ENCODE measurements at regions not wholly inside any gene's neighbourhood (a gene's known extent, or its start where the extent isn't known, plus 50 kb on each side); places are given as distances from the start of the nearest gene placed in this dataset.

GRCh38 chr18:37675699-37676098 is 110.1 kb upstream of the CELF4 start:
- H3K9me3 ChIP-seq (ENCODE audit: control insufficient read depth, low read length), result no peaks in the 10 kb centered on the region
- H3K4me1 ChIP-seq (ENCODE audit: control insufficient read depth, insufficient read depth, low read length, poor library complexity, severe bottlenecking), result no peaks in the 10 kb centered on the region
- no peaks in the 10 kb centered on the region for H3K36me3 ChIP-seq (ENCODE audit: control insufficient read depth, insufficient read depth, low read length)
- no peak overlapping the region for H3K27ac ChIP-seq (ENCODE audit: insufficient read depth, low read length, poor library complexity, severe bottlenecking)
- DNase-seq, result no peak
- no peak overlapping the region for H3K4me3 ChIP-seq (ENCODE audit: insufficient read depth, low read depth, low read length, poor library complexity, severe bottlenecking)
- H3K27me3 ChIP-seq (replicated peaks; ENCODE audit: control insufficient read depth, insufficient read depth, low read length, poor library complexity, severe bottlenecking), result no peaks in the 10 kb centered on the region

DNA sequence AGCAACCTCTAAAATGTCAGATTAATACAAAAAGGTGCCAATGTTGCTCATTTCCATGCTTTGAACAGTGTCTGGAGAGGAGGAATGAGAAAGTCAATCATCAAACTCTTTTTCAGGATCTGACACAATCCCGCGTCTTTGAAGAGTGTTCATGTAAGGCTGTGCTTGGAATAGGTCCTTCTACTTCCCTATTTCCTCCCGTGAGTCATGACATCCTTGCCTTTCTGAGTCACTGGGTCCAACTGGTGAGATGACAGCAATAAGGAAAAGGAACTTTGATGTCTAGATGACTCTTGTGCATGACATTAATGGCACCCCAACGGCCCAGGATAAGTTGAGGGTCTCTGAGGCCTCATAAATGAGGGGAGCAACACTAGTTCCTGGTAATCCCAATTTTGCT is 109.0 kb upstream of the CELF4 start:
- no peak overlapping the region for H3K27ac ChIP-seq (ENCODE audit: insufficient read depth, low read length, poor library complexity, severe bottlenecking)
- H3K4me1 ChIP-seq (ENCODE audit: control insufficient read depth, insufficient read depth, low read length, poor library complexity, severe bottlenecking), result no peaks in the 10 kb centered on the region
- H3K9me3 ChIP-seq (ENCODE audit: control insufficient read depth, low read length), result no peaks in the 10 kb centered on the region
- no peaks in the 10 kb centered on the region for H3K27me3 ChIP-seq (replicated peaks; ENCODE audit: control insufficient read depth, insufficient read depth, low read length, poor library complexity, severe bottlenecking)
- DNase-seq, result no peak
- no peaks in the 10 kb centered on the region for H3K36me3 ChIP-seq (ENCODE audit: control insufficient read depth, insufficient read depth, low read length)
- H3K4me3 ChIP-seq (ENCODE audit: insufficient read depth, low read depth, low read length, poor library complexity, severe bottlenecking), result no peak overlapping the region

DNA sequence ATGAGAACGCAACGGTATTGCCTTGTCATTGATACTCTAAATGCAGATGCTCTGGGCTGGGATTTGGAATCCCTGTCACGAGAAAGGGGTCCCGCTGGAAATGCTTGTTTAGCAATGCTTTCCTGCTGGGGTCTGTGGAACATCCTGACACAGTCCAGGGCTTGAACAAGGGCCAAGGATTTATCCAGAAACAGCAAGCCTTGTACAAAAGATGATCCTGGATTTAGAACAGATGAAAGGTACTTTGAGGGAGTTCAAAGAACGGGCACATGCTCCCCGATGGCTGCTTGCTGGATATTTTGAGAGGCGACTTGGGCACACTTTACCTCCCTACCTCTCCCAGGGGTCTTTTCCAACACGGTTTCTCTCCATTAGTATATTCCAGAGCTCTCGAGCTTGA is 108.1 kb upstream of the CELF4 start:
- no peak overlapping the region for H3K4me3 ChIP-seq (ENCODE audit: insufficient read depth, low read depth, low read length, poor library complexity, severe bottlenecking)
- H3K9me3 ChIP-seq (ENCODE audit: control insufficient read depth, low read length), result no peaks in the 10 kb centered on the region
- H3K36me3 ChIP-seq (ENCODE audit: control insufficient read depth, insufficient read depth, low read length), result no peaks in the 10 kb centered on the region
- DNase-seq, result no peak
- no peaks in the 10 kb centered on the region for H3K27me3 ChIP-seq (replicated peaks; ENCODE audit: control insufficient read depth, insufficient read depth, low read length, poor library complexity, severe bottlenecking)
- H3K4me1 ChIP-seq (ENCODE audit: control insufficient read depth, insufficient read depth, low read length, poor library complexity, severe bottlenecking), result no peaks in the 10 kb centered on the region
- H3K27ac ChIP-seq (ENCODE audit: insufficient read depth, low read length, poor library complexity, severe bottlenecking), result no peak overlapping the region

- no peak for DNase-seq
- Histone ChIP-seq H3K9me3 (ENCODE audit: control insufficient read depth, low read length) (no peaks in the 10 kb centered on the region), H3K4me1 (ENCODE audit: control insufficient read depth, insufficient read depth, low read length, poor library complexity, severe bottlenecking) (no peaks in the 10 kb centered on the region), H3K4me3 (ENCODE audit: insufficient read depth, low read depth, low read length, poor library complexity, severe bottlenecking) (no peak overlapping the region), H3K36me3 (ENCODE audit: control insufficient read depth, insufficient read depth, low read length) (no peaks in the 10 kb centered on the region), H3K27me3 (replicated peaks; ENCODE audit: control insufficient read depth, insufficient read depth, low read length, poor library complexity, severe bottlenecking) (no peaks in the 10 kb centered on the region), H3K27ac (ENCODE audit: insufficient read depth, low read length, poor library complexity, severe bottlenecking) (no peak overlapping the region)
These were observed 107.5 kb upstream of the CELF4 start for GRCh38 chr18:37672932-37673595.

DNA sequence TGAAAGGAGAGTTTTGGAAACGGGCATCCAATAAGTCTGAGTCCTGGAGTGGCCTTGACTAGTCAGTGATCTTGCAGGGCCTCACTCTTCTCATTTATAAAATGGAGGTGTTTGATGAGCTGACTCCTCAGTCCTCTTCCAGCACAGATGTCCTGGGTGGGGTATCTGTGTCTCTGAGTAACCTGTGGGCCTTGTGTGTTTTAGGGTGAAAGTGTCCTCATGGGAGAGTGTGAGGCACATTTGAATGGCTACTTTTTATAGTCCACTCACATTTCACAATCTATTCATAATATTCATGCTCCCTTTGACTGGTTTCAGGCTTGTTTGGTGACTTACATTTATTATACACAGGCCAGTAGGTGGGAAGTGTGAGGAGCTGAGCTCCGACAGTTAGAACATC is 106.4 kb upstream of the CELF4 start:
- no peaks in the 10 kb centered on the region for H3K4me1 ChIP-seq (ENCODE audit: control insufficient read depth, insufficient read depth, low read length, poor library complexity, severe bottlenecking)
- no peaks in the 10 kb centered on the region for H3K9me3 ChIP-seq (ENCODE audit: control insufficient read depth, low read length)
- DNase-seq, result no peak
- H3K27ac ChIP-seq (ENCODE audit: insufficient read depth, low read length, poor library complexity, severe bottlenecking), result no peak overlapping the region
- H3K36me3 ChIP-seq (ENCODE audit: control insufficient read depth, insufficient read depth, low read length), result no peaks in the 10 kb centered on the region
- no peak overlapping the region for H3K4me3 ChIP-seq (ENCODE audit: insufficient read depth, low read depth, low read length, poor library complexity, severe bottlenecking)
- H3K27me3 ChIP-seq (replicated peaks; ENCODE audit: control insufficient read depth, insufficient read depth, low read length, poor library complexity, severe bottlenecking), result no peaks in the 10 kb centered on the region

- no peak for DNase-seq
- Histone ChIP-seq H3K9me3 (ENCODE audit: control insufficient read depth, low read length) (no peaks in the 10 kb centered on the region), H3K27ac (ENCODE audit: insufficient read depth, low read length, poor library complexity, severe bottlenecking) (no peak overlapping the region), H3K4me1 (ENCODE audit: control insufficient read depth, insufficient read depth, low read length, poor library complexity, severe bottlenecking) (no peaks in the 10 kb centered on the region), H3K36me3 (ENCODE audit: control insufficient read depth, insufficient read depth, low read length) (no peaks in the 10 kb centered on the region), H3K4me3 (ENCODE audit: insufficient read depth, low read depth, low read length, poor library complexity, severe bottlenecking) (no peak overlapping the region), H3K27me3 (replicated peaks; ENCODE audit: control insufficient read depth, insufficient read depth, low read length, poor library complexity, severe bottlenecking) (no peaks in the 10 kb centered on the region)
These were observed 105.9 kb upstream of the CELF4 start for GRCh38 chr18:37671530-37671929.

DNA sequence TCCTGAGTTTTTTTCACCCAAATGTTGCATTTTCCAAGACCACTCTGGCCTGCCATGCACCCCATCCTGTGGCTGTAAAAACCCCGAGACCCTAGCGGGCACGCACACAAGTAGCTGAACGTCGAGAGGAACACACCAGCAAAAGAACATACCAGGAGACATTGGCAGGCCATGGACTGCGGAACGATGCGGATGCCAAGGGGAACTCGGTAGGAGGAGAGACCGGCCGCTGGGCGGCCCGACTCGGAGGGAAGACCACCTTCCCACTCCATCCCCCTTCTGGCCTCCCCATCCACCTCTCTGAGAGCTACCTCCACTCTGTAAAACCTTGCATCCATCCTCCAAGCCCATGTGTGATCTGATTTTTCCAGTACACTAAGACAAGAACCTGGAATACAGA is 105.5 kb upstream of the CELF4 start:
- H3K4me1 ChIP-seq (ENCODE audit: control insufficient read depth, insufficient read depth, low read length, poor library complexity, severe bottlenecking), result no peaks in the 10 kb centered on the region
- H3K9me3 ChIP-seq (ENCODE audit: control insufficient read depth, low read length), result no peaks in the 10 kb centered on the region
- no peak for DNase-seq
- H3K27me3 ChIP-seq (replicated peaks; ENCODE audit: control insufficient read depth, insufficient read depth, low read length, poor library complexity, severe bottlenecking), result no peaks in the 10 kb centered on the region
- H3K4me3 ChIP-seq (ENCODE audit: insufficient read depth, low read depth, low read length, poor library complexity, severe bottlenecking), result no peak overlapping the region
- no peak overlapping the region for H3K27ac ChIP-seq (ENCODE audit: insufficient read depth, low read length, poor library complexity, severe bottlenecking)
- H3K36me3 ChIP-seq (ENCODE audit: control insufficient read depth, insufficient read depth, low read length), result no peaks in the 10 kb centered on the region

GRCh38 chr18:37669991-37670534 is 104.5 kb upstream of the CELF4 start:
- no peaks in the 10 kb centered on the region for H3K9me3 ChIP-seq (ENCODE audit: control insufficient read depth, low read length)
- H3K4me1 ChIP-seq (ENCODE audit: control insufficient read depth, insufficient read depth, low read length, poor library complexity, severe bottlenecking), result no peaks in the 10 kb centered on the region
- no peaks in the 10 kb centered on the region for H3K27me3 ChIP-seq (replicated peaks; ENCODE audit: control insufficient read depth, insufficient read depth, low read length, poor library complexity, severe bottlenecking)
- H3K27ac ChIP-seq (ENCODE audit: insufficient read depth, low read length, poor library complexity, severe bottlenecking), result no peak overlapping the region
- no peak for DNase-seq
- H3K36me3 ChIP-seq (ENCODE audit: control insufficient read depth, insufficient read depth, low read length), result no peaks in the 10 kb centered on the region
- no peak overlapping the region for H3K4me3 ChIP-seq (ENCODE audit: insufficient read depth, low read depth, low read length, poor library complexity, severe bottlenecking)

DNA sequence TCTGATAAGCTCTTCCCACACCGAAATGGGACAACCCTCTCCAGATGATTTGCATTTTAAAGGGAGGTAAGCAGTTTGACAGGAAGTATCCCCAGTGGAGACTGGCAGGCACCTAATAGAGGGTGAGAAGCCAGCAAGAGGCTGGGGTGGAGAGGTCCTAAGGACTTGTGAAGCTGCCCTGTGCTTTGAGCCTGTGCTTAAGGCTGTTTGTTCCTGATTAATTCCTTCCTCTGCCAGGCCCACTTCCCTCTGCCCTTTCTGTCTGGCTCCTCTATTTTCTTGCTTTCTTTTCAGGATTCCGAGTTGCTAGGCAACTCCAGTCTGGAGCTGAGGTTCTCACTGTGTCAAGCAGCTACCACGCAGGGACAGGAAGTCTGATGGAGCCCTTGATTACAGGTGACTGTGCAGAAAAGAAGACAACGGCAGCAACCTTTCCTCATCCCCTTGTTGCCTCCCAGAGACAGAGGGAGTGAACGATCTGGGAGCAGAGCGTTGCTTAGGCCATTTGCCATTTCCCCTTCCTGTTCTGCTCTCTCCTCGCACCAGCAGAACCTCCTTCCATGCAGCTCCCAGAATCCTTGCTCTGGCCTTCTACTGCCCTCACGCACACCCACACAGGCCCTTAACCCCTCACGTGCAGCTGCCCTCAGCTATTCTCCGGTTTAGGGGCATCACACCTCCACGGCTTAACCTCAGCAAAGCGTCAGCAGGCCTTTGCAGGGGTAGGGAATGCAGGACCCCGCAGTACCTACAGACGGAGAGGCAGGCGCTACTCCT is 103.6 kb upstream of the CELF4 start:
- no peak overlapping the region for H3K4me3 ChIP-seq (ENCODE audit: insufficient read depth, low read depth, low read length, poor library complexity, severe bottlenecking)
- H3K36me3 ChIP-seq (ENCODE audit: control insufficient read depth, insufficient read depth, low read length), result no peaks in the 10 kb centered on the region
- no peaks in the 10 kb centered on the region for H3K9me3 ChIP-seq (ENCODE audit: control insufficient read depth, low read length)
- DNase-seq, result no peak
- no peak overlapping the region for H3K27ac ChIP-seq (ENCODE audit: insufficient read depth, low read length, poor library complexity, severe bottlenecking)
- no peaks in the 10 kb centered on the region for H3K27me3 ChIP-seq (replicated peaks; ENCODE audit: control insufficient read depth, insufficient read depth, low read length, poor library complexity, severe bottlenecking)
- H3K4me1 ChIP-seq (ENCODE audit: control insufficient read depth, insufficient read depth, low read length, poor library complexity, severe bottlenecking), result no peaks in the 10 kb centered on the region

GRCh38 chr18:37667836-37668235 is 102.2 kb upstream of the CELF4 start:
- Histone ChIP-seq H3K27ac (ENCODE audit: insufficient read depth, low read length, poor library complexity, severe bottlenecking) (no peak overlapping the region), H3K9me3 (ENCODE audit: control insufficient read depth, low read length) (no peaks in the 10 kb centered on the region), H3K27me3 (replicated peaks; ENCODE audit: control insufficient read depth, insufficient read depth, low read length, poor library complexity, severe bottlenecking) (no peaks in the 10 kb centered on the region), H3K4me3 (ENCODE audit: insufficient read depth, low read depth, low read length, poor library complexity, severe bottlenecking) (no peak overlapping the region), H3K4me1 (ENCODE audit: control insufficient read depth, insufficient read depth, low read length, poor library complexity, severe bottlenecking) (no peaks in the 10 kb centered on the region), H3K36me3 (ENCODE audit: control insufficient read depth, insufficient read depth, low read length) (no peaks in the 10 kb centered on the region)
- DNase-seq, result no peak

Data from effector memory CD4-positive, alpha-beta T cell (primary cell).